GM10266 (cell line): ENCODE measurements at regions not wholly inside any gene's neighbourhood (a gene's known extent, or its start where the extent isn't known, plus 50 kb on each side); places are given as distances from the start of the nearest gene placed in this dataset.

Experiments used
- DNase-seq: peaks from one replicate; pipeline ENCODE4 v3.0.0; 2012; ENCODE audit errors: extremely low spot score
- CTCF ChIP-seq: IDR thresholded peaks from 2 replicates; pipeline ENCODE4 v1.5.1; 2012; ENCODE audit warnings: mild to moderate bottlenecking, low read depth; ENCODE audit not compliant: control insufficient read depth, insufficient read depth; ENCODE audit errors: missing control alignments

GRCh38 chr22:27138471-27138870 lies 481.1 kb downstream of the MIAT start:
- no peak for TF ChIP-seq CTCF
- DNase-seq, result no peak

DNA sequence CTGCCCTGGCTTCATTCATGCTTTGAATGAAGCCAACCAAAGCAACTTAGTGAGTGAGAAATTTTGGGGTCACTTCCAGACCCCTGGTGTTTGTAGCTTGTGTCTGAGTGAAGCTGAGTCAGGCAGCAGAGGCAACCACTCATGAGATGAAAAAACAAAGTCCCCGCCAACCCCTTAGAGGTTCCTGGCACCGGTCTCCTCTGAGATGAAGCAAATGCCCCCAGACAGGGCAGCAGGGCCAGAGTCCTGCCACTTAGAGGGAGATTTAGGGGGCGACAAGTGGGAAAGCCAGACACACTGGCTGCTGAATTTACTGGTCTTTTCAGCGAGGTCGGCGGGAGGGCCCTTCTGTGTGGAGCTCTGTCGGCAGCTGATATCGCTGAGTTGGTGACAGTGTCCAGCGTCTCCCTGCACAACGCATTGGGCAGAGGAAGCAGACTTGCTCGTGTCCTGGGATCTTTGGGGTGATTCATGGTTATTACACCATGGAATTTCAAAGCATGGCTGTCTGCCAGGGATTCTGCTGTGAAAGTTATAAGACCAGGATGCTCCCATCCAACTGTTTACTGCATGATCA lies 482.6 kb downstream of the MIAT start:
- no peak for TF ChIP-seq CTCF
- no peak for DNase-seq

GRCh38 chr22:27142286-27142685 lies 484.9 kb downstream of the MIAT start:
- DNase-seq, result no peak
- no peak for TF ChIP-seq CTCF

- DNase-seq, result no peak
Observed at GRCh38 chr22:27144321-27144720, 486.9 kb downstream of the MIAT start.

DNA sequence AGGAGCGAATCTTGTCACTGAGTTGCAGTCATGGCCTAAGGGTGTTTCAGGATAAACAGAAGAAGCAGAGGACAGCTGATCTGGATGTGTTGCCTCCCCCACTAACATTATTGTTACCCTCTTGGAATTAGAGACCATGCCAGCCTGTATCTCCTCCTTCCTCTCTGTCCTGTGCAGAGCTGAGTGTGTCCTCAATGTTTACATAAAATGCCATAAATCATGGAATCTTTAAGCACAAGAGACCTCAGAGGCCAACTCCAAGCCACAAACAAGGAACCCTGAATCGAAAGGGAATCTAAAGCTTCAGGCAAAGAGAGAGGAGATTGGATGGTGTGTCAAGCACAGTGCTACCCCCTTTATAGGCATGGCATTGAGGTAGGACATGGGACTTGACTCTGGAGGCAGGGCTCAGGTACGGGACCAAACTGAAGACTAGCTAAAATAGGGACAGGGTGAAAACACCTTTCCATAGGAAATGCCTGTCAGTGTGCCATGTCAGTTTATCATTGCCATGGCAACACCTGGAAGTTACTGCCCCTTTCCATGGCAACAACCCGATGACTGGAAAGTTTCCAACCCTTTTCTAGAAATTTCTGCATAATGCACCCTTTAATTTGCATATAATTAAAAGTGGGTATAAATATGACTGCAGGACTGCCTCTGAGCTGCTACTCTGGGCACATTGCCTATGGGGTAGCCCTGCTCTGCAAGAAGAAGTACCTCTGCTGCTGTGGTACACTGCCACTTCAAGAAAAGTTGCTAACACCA lies 489.7 kb downstream of the MIAT start:
- DNase-seq, result no peak
- TF ChIP-seq CTCF, result no peak

More at GRCh38 chr22:27144321-27144720, 486.9 kb downstream of the MIAT start:
- no peak for TF ChIP-seq CTCF

DNA sequence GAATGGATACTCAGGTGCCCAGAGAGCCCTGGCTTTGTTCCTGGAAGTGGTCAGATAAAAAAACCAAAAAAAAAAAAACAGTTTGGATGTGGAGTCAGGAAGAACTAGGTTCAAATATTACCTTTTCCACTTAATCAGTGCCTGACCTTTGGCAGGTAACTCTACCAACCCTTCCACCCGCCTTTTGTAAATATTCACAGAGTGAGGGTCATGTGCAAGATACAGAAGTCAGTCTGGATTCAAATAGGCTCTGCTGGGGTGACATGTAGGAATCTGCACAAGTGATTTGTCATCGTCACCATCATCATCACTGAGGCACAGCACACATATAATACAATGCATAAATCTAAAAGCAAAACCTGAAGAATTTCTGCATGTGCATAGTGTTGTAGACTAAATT lies 490.7 kb downstream of the MIAT start:
- no peak for DNase-seq
- TF ChIP-seq CTCF, result no peak

DNA sequence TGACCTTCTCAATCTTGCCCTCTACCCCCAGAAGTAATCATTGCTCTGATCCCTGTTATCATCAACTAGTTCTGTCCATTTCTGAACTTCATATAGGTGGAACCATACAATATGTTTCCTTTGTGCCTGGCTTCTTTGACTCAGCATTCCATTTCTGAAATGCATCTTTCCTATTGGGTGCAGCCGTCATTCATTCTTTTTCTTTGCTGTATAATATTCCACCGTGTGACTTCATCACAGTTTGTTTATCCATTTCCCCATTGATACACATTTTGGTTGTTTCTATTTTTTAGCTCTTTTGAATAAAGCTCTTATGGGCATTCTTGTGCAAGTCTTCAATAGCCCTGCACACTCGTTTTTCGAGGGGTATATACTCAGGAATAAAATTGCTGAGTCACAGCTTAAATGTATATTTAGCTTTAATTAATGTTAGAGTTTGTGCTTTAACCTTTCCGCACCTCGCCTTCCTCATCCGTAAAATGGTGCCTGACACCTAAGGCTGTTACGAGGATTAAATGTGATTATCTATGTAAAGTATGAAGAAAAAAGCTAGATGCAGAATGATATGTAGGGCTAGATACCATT lies 491.6 kb downstream of the MIAT start:
- no peak for DNase-seq
- TF ChIP-seq CTCF, result no peak
